Stomach smooth muscle (tissue), 2 donors: ENCODE measurements at regions not wholly inside any gene's neighbourhood (a gene's known extent, or its start where the extent isn't known, plus 50 kb on each side); places are given as distances from the start of the nearest gene placed in this dataset.

Experiments
- H3K27ac ChIP-seq: one replicate; pipeline ENCODE4 v1.7.0; 2013; ENCODE audit warnings: mild to moderate bottlenecking, low read length, inconsistent platforms
- H3K27me3 ChIP-seq, 2 donors: one replicate each; pipeline ENCODE4 v1.7.0; 2013; ENCODE audit warnings: low read length in 2 of 2; ENCODE audit not compliant: insufficient read depth in 2 of 2, control insufficient read depth in 1 of 2
- H3K36me3 ChIP-seq, 2 donors: one replicate each; pipeline ENCODE4 v1.7.0; 2013; ENCODE audit warnings: low read length in 2 of 2; ENCODE audit not compliant: control insufficient read depth in 2 of 2, insufficient read depth in 2 of 2
- H3K4me1 ChIP-seq: one replicate; pipeline ENCODE4 v1.7.0; 2013; ENCODE audit warnings: low read length; ENCODE audit not compliant: control insufficient read depth, insufficient read depth
- H3K4me3 ChIP-seq, 2 donors: one replicate each; pipeline ENCODE4 v1.7.0; 2013; ENCODE audit warnings: low read length in 2 of 2
- H3K9ac ChIP-seq, 2 donors: one replicate each; pipeline ENCODE4 v1.7.0; 2013; ENCODE audit warnings: low read length in 2 of 2, mild to moderate bottlenecking in 1 of 2
- H3K9me3 ChIP-seq, 2 donors: one replicate each; pipeline ENCODE4 v1.7.0; 2013; ENCODE audit warnings: low read length in 2 of 2; ENCODE audit not compliant: control insufficient read depth in 2 of 2
- donor health status: healthy.
- donor health status: Pancreatic carcinoma.

- Histone ChIP-seq H3K9ac (no peak overlapping the region), H3K4me3 (no peak overlapping the region), H3K27me3 (no peaks in the 10 kb centered on the region), H3K9me3 (no peaks in the 10 kb centered on the region), H3K27ac (no peak overlapping the region), H3K36me3 (no peaks in the 10 kb centered on the region), H3K4me1 (no peaks in the 10 kb centered on the region)
Measured at GRCh38 chr9:23120630-23121029, 674.0 kb downstream of the DMRTA1 start.

DNA sequence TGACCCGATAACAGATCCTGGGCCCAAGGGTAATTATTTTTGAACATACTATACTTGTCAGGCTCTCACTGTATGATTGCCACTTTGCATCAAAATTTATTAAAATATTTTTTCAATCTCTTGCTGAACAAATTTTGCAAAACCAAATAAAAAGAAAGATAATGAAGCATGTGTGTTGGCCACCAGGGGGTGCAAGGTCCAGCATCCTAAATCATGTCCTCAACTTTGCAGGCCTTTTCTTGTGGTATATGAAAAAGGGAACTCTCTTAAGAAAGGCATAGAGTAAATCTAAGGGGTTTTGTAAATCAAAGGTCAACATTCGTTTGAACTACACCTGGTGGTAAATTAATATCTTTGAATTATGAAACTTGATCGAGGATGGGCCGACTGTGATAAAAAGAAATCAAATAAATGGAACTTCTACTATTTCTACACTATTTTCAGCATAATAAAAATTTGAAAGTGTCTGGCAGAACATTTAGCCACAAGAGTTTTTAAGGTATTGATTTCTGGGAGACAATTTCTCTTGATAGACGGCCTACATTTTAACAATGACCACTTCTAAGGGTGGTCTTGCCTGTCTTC lies 676.5 kb downstream of the DMRTA1 start:
- H3K9me3 ChIP-seq: no peaks in the 10 kb centered on the region
- H3K36me3 ChIP-seq: no peaks in the 10 kb centered on the region
- H3K27me3 ChIP-seq: no peaks in the 10 kb centered on the region
- H3K4me3 ChIP-seq: no peak overlapping the region
- no peak overlapping the region for H3K9ac ChIP-seq
- H3K27ac ChIP-seq: no peak overlapping the region
- H3K4me1 ChIP-seq: no peaks in the 10 kb centered on the region

GRCh38 chr9:23145467-23145866 lies 680.6 kb downstream of the ELAVL2 start:
- no peaks in the 10 kb centered on the region for H3K9me3 ChIP-seq
- no peak overlapping the region for H3K9ac ChIP-seq
- no peak overlapping the region for H3K27ac ChIP-seq
- no peaks in the 10 kb centered on the region for H3K36me3 ChIP-seq
- H3K27me3 ChIP-seq: no peaks in the 10 kb centered on the region
- no peak overlapping the region for H3K4me3 ChIP-seq
- no peaks in the 10 kb centered on the region for H3K4me1 ChIP-seq

DNA sequence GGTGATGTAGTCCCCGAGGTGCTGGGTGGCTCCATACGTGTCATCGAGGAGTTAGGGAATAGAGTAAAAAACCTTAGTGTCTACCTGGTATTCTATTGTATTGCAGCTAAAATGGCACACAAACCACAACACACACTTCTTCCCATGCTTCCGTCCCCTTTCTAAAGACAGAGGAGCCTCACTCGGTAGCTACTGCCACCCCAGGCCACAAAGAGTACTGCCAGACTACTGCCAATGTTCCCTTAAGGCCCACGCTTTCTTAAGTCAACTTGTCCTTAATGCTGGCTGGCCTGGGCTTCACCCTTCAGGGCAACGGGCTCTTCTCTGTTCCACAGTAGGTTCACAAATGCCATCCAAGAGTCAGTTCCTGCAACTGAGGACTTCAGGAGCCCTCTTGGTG lies 673.0 kb downstream of the ELAVL2 start:
- H3K27ac ChIP-seq: no peak overlapping the region
- no peak overlapping the region for H3K4me3 ChIP-seq
- no peaks in the 10 kb centered on the region for H3K4me1 ChIP-seq
- H3K9ac ChIP-seq: no peak overlapping the region
- H3K27me3 ChIP-seq: no peaks in the 10 kb centered on the region
- no peaks in the 10 kb centered on the region for H3K36me3 ChIP-seq
- peaks cover 0 to 2% of the 10 kb centered on the region in 2 donors for H3K9me3 ChIP-seq

DNA sequence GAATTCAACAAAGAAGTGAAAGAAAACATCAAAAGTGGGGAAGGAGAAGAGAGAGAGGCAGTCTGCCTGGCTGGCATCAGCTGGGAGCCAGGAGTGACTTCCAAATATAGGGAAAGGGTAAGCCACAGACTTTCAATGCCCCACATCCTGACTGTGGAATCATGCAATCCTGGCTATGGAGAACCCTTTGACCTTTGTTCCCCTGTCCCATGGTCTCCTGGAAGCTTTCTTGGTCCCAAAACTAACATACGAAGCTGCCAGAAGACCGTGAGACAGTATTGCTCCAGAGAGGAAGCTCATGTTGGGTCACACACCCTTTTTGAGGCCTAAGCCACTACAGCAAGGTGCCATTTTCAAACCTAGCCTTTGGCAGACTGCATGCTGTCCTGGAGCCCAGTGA lies 665.5 kb downstream of the ELAVL2 start:
- Histone ChIP-seq H3K9me3 (no peaks in the 10 kb centered on the region), H3K27me3 (no peaks in the 10 kb centered on the region), H3K36me3 (no peaks in the 10 kb centered on the region), H3K4me3 (no peak overlapping the region), H3K9ac (no peak overlapping the region), H3K4me1 (no peaks in the 10 kb centered on the region), H3K27ac (no peak overlapping the region)

DNA sequence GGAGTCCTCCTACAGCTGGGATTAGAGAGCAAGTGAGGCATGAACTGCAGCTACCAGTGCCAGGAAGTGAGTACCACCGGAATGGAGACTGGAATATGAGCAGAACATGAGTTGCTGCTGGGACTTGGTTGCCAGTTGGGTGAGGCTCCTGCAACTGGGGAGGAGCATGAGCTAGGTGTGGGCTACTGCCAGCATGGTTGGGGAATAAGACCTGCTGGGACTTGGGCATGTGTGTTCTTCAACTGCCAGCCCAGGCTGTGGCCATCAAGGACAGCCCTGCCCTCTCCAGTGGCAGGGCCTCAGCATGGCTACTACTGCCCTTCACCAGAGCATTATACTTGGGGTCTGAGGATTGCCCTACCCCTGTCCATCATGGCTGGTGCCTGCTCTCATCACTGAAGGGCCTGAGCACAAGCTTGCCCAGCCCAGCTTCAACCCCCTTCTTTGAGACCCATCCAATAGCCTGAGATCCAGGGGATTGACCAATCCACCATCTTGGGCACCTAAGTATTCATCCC lies 665.0 kb downstream of the ELAVL2 start:
- Histone ChIP-seq H3K9me3 (no peaks in the 10 kb centered on the region), H3K4me3 (no peak overlapping the region), H3K27ac (no peak overlapping the region), H3K9ac (no peak overlapping the region), H3K36me3 (no peaks in the 10 kb centered on the region), H3K27me3 (no peaks in the 10 kb centered on the region), H3K4me1 (no peaks in the 10 kb centered on the region)

DNA sequence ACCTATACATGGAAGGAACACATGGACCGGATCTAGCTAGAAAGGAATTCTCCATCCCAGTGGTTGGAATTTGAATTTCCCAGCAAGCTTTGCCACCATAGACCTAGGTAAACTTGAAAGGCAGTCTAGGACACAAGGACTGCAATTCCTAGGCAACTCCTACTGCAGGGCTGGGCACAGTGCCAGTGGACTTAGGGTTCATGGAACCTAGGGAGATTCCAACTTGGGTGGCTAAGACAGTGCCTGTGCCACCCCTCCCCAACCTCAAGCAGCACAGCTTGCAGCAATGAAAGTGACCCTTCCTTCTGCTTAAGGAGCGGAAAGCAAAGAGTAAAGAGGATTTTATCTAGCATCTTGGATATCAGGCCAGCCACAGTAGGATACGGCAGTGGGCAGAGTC lies 663.3 kb downstream of the ELAVL2 start:
- H3K9ac ChIP-seq: no peak overlapping the region
- H3K27me3 ChIP-seq: no peaks in the 10 kb centered on the region
- H3K27ac ChIP-seq: no peak overlapping the region
- no peaks in the 10 kb centered on the region for H3K9me3 ChIP-seq
- no peaks in the 10 kb centered on the region for H3K36me3 ChIP-seq
- no peaks in the 10 kb centered on the region for H3K4me1 ChIP-seq
- H3K4me3 ChIP-seq: no peak overlapping the region

- H3K4me1 ChIP-seq: no peaks in the 10 kb centered on the region
- no peak overlapping the region for H3K9ac ChIP-seq
- no peak overlapping the region for H3K4me3 ChIP-seq
- no peaks in the 10 kb centered on the region for H3K36me3 ChIP-seq
- no peaks in the 10 kb centered on the region for H3K27me3 ChIP-seq
- no peak overlapping the region for H3K27ac ChIP-seq
- H3K9me3 ChIP-seq: no peaks in the 10 kb centered on the region
Measured at GRCh38 chr9:23171479-23171878, 654.6 kb downstream of the ELAVL2 start.

- no peaks in the 10 kb centered on the region for H3K4me1 ChIP-seq
- no peaks in the 10 kb centered on the region for H3K9me3 ChIP-seq
- H3K36me3 ChIP-seq: no peaks in the 10 kb centered on the region
- no peak overlapping the region for H3K9ac ChIP-seq
- no peaks in the 10 kb centered on the region for H3K27me3 ChIP-seq
- H3K27ac ChIP-seq: no peak overlapping the region
- no peak overlapping the region for H3K4me3 ChIP-seq
Measured at GRCh38 chr9:23172206-23172605, 653.8 kb downstream of the ELAVL2 start.

GRCh38 chr9:23172979-23173637 lies 652.9 kb downstream of the ELAVL2 start:
- Histone ChIP-seq H3K27me3 (no peaks in the 10 kb centered on the region), H3K4me3 (no peak overlapping the region), H3K4me1 (no peaks in the 10 kb centered on the region), H3K36me3 (no peaks in the 10 kb centered on the region), H3K9me3 (no peaks in the 10 kb centered on the region), H3K9ac (no peak overlapping the region), H3K27ac (no peak overlapping the region)

DNA sequence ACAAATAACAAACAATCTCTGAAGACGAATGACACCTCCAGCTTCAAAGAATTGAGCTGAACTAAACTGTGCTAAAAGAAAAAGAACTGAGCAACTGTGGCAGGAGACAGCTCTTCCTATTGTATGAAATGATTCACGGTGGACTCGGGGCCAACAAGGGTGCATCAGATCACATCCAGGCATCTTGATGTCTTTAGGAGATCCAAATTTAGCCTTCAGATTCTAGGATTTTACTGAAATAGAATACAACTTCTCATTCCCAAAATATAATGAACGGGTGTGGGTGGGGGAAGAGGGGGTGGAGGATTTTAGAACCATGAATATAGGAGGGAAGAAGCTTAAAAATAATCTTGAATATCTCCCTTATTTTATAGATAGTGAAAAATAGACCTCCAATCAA lies 631.8 kb downstream of the ELAVL2 start:
- H3K4me3 ChIP-seq: no peak overlapping the region
- no peaks in the 10 kb centered on the region for H3K36me3 ChIP-seq
- H3K9me3 ChIP-seq: no peaks in the 10 kb centered on the region
- no peaks in the 10 kb centered on the region for H3K27me3 ChIP-seq
- H3K27ac ChIP-seq: no peak overlapping the region
- no peak overlapping the region for H3K9ac ChIP-seq
- H3K4me1 ChIP-seq: no peaks in the 10 kb centered on the region
